Fibroblast of pulmonary artery (primary cell): ENCODE measurements at regions not wholly inside any gene's neighbourhood (a gene's known extent, or its start where the extent isn't known, plus 50 kb on each side); places are given as distances from the start of the nearest gene placed in this dataset.
A peak's percentile ranks its signal among the peaks of the same experiment; 100 is the strongest.

Experiments
- DNase-seq: peaks from one replicate; pipeline ENCODE4 v3.0.0-alpha.2; 2010; ENCODE audit warnings: low read depth
- H3K4me3 ChIP-seq: replicated peaks from 2 replicates; pipeline ENCODE4 v1.5.1; 2011; ENCODE audit warnings: low read depth, mild to moderate bottlenecking, control low read depth, low read length, moderate library complexity
- CTCF ChIP-seq: IDR thresholded peaks from 2 replicates; pipeline ENCODE4 v1.5.1; 2011; ENCODE audit warnings: mild to moderate bottlenecking, control low read depth, low read length, inconsistent platforms; ENCODE audit errors: missing control alignments

GRCh38 chr6:147826698-147827097, 318.2 kb downstream of the SAMD5 start:
- no peak overlapping the region for H3K4me3 ChIP-seq
- TF ChIP-seq CTCF = no peak
- DNase-seq = no peak

GRCh38 chr6:147829418-147829817, 320.9 kb downstream of the SAMD5 start:
- DNase-seq = no peak
- TF ChIP-seq CTCF = no peak
- no peak overlapping the region for H3K4me3 ChIP-seq

- no peak for TF ChIP-seq CTCF
- no peak for DNase-seq
- no peak overlapping the region for H3K4me3 ChIP-seq
Observed at GRCh38 chr6:147829835-147830234, 321.3 kb downstream of the SAMD5 start.

GRCh38 chr6:147831356-147831755, 322.9 kb downstream of the SAMD5 start:
- DNase-seq = no peak
- H3K4me3 ChIP-seq = no peak overlapping the region
- TF ChIP-seq CTCF = no peak

GRCh38 chr6:147833607-147834006, 325.1 kb downstream of the SAMD5 start:
- no peak overlapping the region for H3K4me3 ChIP-seq
- no peak for TF ChIP-seq CTCF

GRCh38 chr6:147834084-147834776, 325.7 kb downstream of the SAMD5 start:
- TF ChIP-seq CTCF = no peak
- H3K4me3 ChIP-seq = no peak overlapping the region
- peak; percentile 22 for DNase-seq

More at GRCh38 chr6:147833607-147834006, 325.1 kb downstream of the SAMD5 start:
- no peak for DNase-seq

GRCh38 chr6:147837540-147837939, 329.1 kb downstream of the SAMD5 start:
- no peak for TF ChIP-seq CTCF
- H3K4me3 ChIP-seq = no peak overlapping the region
- DNase-seq = no peak
